SK-N-SH (cell line): ENCODE measurements at regions not wholly inside any gene's neighbourhood (a gene's known extent, or its start where the extent isn't known, plus 50 kb on each side); places are given as distances from the start of the nearest gene placed in this dataset.

Source experiments
- CTCF ChIA-PET: fragments of 300-600, 350-600 bp; formaldehyde crosslinking; extraction: SDS; loops from one replicate; lab custom pipeline; 2021; lab: Yijun Ruan, JAX
- POLR2A ChIA-PET: fragments of 350-600 bp; sonication (Branson Sonifier 250); formaldehyde crosslinking; extraction: SDS; loops from one replicate; lab custom pipeline; 2020; ENCODE audit warnings: antibody characterized with exemption, inconsistent platforms; lab: Yijun Ruan, JAX
- DNase-seq: peaks from one replicate; pipeline ENCODE4 v3.0.0; 2012
- H2AFZ ChIP-seq: fragments of 200-600 bp; sonication (generic); 2 replicates; pipeline ENCODE4 v1.8.1; 2016; ENCODE audit warnings: antibody characterized with exemption, mild to moderate bottlenecking, low read depth
- H3F3A ChIP-seq: fragments of 200-600 bp; sonication (generic); replicated peaks from 2 replicates; pipeline ENCODE3; 2016; ENCODE audit warnings: antibody characterized with exemption, mild to moderate bottlenecking; ENCODE audit not compliant: insufficient read depth
- H3K27ac ChIP-seq, 2 experiments: fragments of 200-500 bp in 1 of 2; fragments of 200-600 bp in 1 of 2; sonication (Bioruptor generic) in 1 of 2; sonication (generic), shearing (Covaris generic) in 1 of 2; 2 replicates each; pipeline versions ENCODE4 v1.5.1 to v1.6.1; 2014 to 2016; ENCODE audit warnings: low read depth in 2 of 2, inconsistent platforms in 1 of 2, low read length in 1 of 2, mild to moderate bottlenecking in 1 of 2, mixed read lengths in 1 of 2
- H3K27me3 ChIP-seq: fragments of 200-600 bp; sonication (generic), shearing (Covaris generic); 2 replicates; pipeline ENCODE4 v1.6.1; 2016; ENCODE audit warnings: mixed run types; ENCODE audit not compliant: insufficient read depth
- H3K36me3 ChIP-seq, 2 experiments: fragments of 200-500 bp in 1 of 2; fragments of 200-600 bp in 1 of 2; sonication (Bioruptor generic) in 1 of 2; sonication (generic) in 1 of 2; replicated peaks in 1 of 2; 2 replicates each; pipeline versions ENCODE3 to v1.5.1; 2014 to 2016; ENCODE audit warnings: low read length in 1 of 2, mild to moderate bottlenecking in 1 of 2; ENCODE audit not compliant: insufficient read depth in 2 of 2, control insufficient read depth in 1 of 2
- H3K4me1 ChIP-seq, 2 experiments: fragments of 200-500 bp in 1 of 2; fragments of 200-600 bp in 1 of 2; sonication (Bioruptor generic) in 1 of 2; sonication (generic), shearing (Covaris generic) in 1 of 2; 2 replicates each; pipeline versions ENCODE4 v1.5.1 to v1.6.1; 2014 to 2016; ENCODE audit warnings: low read depth in 1 of 2, low read length in 1 of 2, mixed run types in 1 of 2; ENCODE audit not compliant: insufficient read depth in 2 of 2, control insufficient read depth in 1 of 2
- H3K4me2 ChIP-seq: fragments of 200-600 bp; sonication (generic), shearing (Covaris generic); 2 replicates; pipeline ENCODE4 v1.6.1; 2017; ENCODE audit warnings: mixed run types
- H3K4me3 ChIP-seq, 2 experiments: fragments of 200-500 bp in 1 of 2; fragments of 200-600 bp in 1 of 2; sonication (Bioruptor generic) in 1 of 2; sonication (generic), shearing (Covaris generic) in 1 of 2; 2 replicates each; pipeline versions ENCODE4 v1.5.1 to v1.8.1; 2014 to 2016; ENCODE audit warnings: low read depth in 2 of 2, inconsistent platforms in 1 of 2, low read length in 1 of 2, mild to moderate bottlenecking in 1 of 2, mixed read lengths in 1 of 2, moderate library complexity in 1 of 2
- H3K79me2 ChIP-seq: fragments of 200-600 bp; sonication (generic); 2 replicates; pipeline ENCODE4 v1.8.1; 2017; ENCODE audit warnings: mild to moderate bottlenecking; ENCODE audit not compliant: insufficient read depth
- H3K9ac ChIP-seq: fragments of 200-600 bp; sonication (generic); 2 replicates; pipeline ENCODE4 v1.6.1; 2017; ENCODE audit warnings: mixed run types
- H3K9me2 ChIP-seq: fragments of 200-600 bp; sonication (generic); 2 replicates; pipeline ENCODE4 v1.6.1; 2017; ENCODE audit warnings: mixed run types
- H3K9me3 ChIP-seq: fragments of 200-600 bp; sonication (generic); 2 replicates; pipeline ENCODE4 v1.6.1; 2017; ENCODE audit warnings: mixed run types, mild to moderate bottlenecking, moderate library complexity
- H4K20me1 ChIP-seq: fragments of 200-600 bp; sonication (generic); 2 replicates; pipeline ENCODE4 v1.6.1; 2017; ENCODE audit warnings: mild to moderate bottlenecking, mixed run types; ENCODE audit not compliant: insufficient read depth
- CHD2 ChIP-seq: fragments of 150-350 bp; IDR thresholded peaks from 2 replicates; pipeline ENCODE4 v1.6.1; 2018; ENCODE audit warnings: low read length; ENCODE audit not compliant: partially characterized antibody
- EZH2phosphoT487 ChIP-seq: fragments of 200-600 bp; sonication (generic); IDR thresholded peaks from 2 replicates; pipeline ENCODE4 v1.6.1; 2017; ENCODE audit warnings: low read depth, mixed run types, mild to moderate bottlenecking, antibody characterized with exemption, moderate library complexity, borderline replicate concordance
- GABPA ChIP-seq: IDR thresholded peaks from 2 replicates; pipeline ENCODE4 v1.4.0; 2012; ENCODE audit warnings: low read depth, mild to moderate bottlenecking
- GATA2 ChIP-seq: sonication (generic); formaldehyde crosslinking; IDR thresholded peaks from 2 replicates; pipeline ENCODE4 v1.5.0; 2020; ENCODE audit warnings: mild to moderate bottlenecking, missing genetic modification reagents
- JUND ChIP-seq: IDR thresholded peaks from 2 replicates; pipeline ENCODE4 v1.4.0; 2012
- POLR2AphosphoS5 ChIP-seq: IDR thresholded peaks from 2 replicates; pipeline ENCODE4 v1.6.1; 2012; ENCODE audit warnings: low read depth, low read length
- RAD21 ChIP-seq: IDR thresholded peaks from 2 replicates; pipeline ENCODE4 v1.6.1; 2012; ENCODE audit warnings: mild to moderate bottlenecking, low read length
- RCOR1 ChIP-seq: fragments of 150-350 bp; IDR thresholded peaks from 2 replicates; pipeline ENCODE4 v1.6.1; 2017; ENCODE audit warnings: antibody characterized with exemption, low read length
- REST ChIP-seq: IDR thresholded peaks from 2 replicates; pipeline ENCODE4 v1.6.1; 2012; ENCODE audit warnings: mild to moderate bottlenecking, low read depth, low read length, moderate library complexity
- RFX5 ChIP-seq: IDR thresholded peaks from 2 replicates; pipeline ENCODE4 v1.6.1; 2012; ENCODE audit warnings: mild to moderate bottlenecking, improper control_type of control experiment, low read length
- SIN3A ChIP-seq: IDR thresholded peaks from 2 replicates; pipeline ENCODE4 v1.6.1; 2012; ENCODE audit warnings: low read depth, mild to moderate bottlenecking, low read length, moderate library complexity, borderline replicate concordance
- SMC3 ChIP-seq: IDR thresholded peaks from 2 replicates; pipeline ENCODE4 v1.6.1; 2012; ENCODE audit warnings: low read depth, low read length, improper control_type of control experiment
- TAF1 ChIP-seq: IDR thresholded peaks from 2 replicates; pipeline ENCODE4 v1.6.1; 2012; ENCODE audit warnings: low read depth, mild to moderate bottlenecking, low read length, moderate library complexity, borderline replicate concordance
- TEAD4 ChIP-seq: IDR thresholded peaks from 2 replicates; pipeline ENCODE4 v1.4.0; 2012; ENCODE audit warnings: mild to moderate bottlenecking, borderline replicate concordance; ENCODE audit not compliant: insufficient read depth
- USF1 ChIP-seq: IDR thresholded peaks from 2 replicates; pipeline ENCODE4 v1.4.0; 2012; ENCODE audit warnings: low read depth, borderline replicate concordance
- YY1 ChIP-seq: IDR thresholded peaks from 2 replicates; pipeline ENCODE4 v1.4.0; 2012; ENCODE audit warnings: low read depth, mild to moderate bottlenecking
- WGBS: methylation state at CpG from one replicate; pipeline ENCODE4 v1.1.6; 2017; ENCODE audit warnings: low lambda C conversion rate; 5-methylcytosine and 5-hydroxymethylcytosine counted together
- TF ChIP-seq, protein P1 (sequence below): fragments of 150-350 bp; IDR thresholded peaks from 2 replicates; pipeline ENCODE4 v1.6.1; 2016; ENCODE audit warnings: mild to moderate bottlenecking, low read depth, low read length

DNA sequence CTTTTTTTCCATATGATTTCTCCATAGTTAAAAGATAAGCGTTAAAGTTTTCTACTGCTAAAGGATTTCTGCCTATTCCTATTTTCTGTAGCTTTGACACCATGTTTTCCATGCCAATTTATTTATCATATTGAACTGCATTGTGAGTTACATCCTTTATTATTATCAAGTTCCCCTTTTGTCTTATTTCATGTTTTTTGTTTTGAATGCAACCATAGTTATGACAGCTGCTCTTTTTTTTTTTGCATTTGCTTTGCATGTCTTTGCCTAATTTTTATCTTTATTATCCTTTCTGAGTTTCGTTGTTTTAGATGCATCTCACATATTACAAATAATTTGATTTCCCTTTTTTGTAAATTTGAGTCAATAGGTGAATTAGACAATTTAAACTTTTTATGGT is 161.5 kb downstream of the DEPDC1B start:
- Histone ChIP-seq H3K9me2 (no peaks in the 10 kb centered on the region), H3K9ac (no peak overlapping the region), H2AFZ (no peak overlapping the region), H3K27me3 (no peaks in the 10 kb centered on the region), H3K9me3 (no peaks in the 10 kb centered on the region), H3K4me2 (no peak overlapping the region), H3F3A (no peaks in the 10 kb centered on the region), H4K20me1 (no peaks in the 10 kb centered on the region), H3K79me2 (no peaks in the 10 kb centered on the region), H3K36me3 (no peaks in the 10 kb centered on the region), H3K4me3 (no peak overlapping the region), H3K4me1 (no peaks in the 10 kb centered on the region), H3K27ac (no peak overlapping the region)
- DNase-seq, result no peak
- 55% methylated on average over 2 of the region's 2 CpGs for WGBS
- CTCF ChIA-PET, result no interaction called here
- POLR2A ChIA-PET, result no interaction called here
- TF ChIP-seq TAF1 (no peak), RCOR1 (no peak), SMC3 (no peak)

DNA sequence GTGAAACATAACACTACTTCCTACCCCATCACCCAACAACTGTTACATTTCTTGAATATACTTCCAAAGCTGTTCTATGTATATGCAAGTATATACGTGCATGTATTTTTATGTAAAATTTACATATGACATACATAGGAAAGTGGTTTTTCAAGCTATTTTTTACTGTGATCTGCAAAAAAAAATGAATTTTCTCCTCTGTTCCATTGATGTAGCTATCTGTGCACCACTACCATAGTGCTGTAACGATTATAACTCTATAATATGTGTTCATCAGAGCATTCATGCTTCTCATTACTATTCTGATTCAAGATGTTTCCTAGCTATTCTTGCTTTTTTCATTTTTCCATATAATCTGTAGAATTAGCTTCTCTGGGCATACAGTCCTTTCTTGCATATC is 164.0 kb downstream of the DEPDC1B start:
- CTCF ChIA-PET, result no interaction called here
- H3K36me3 ChIP-seq, result no peaks in the 10 kb centered on the region
- no peaks in the 10 kb centered on the region for H3F3A ChIP-seq
- H2AFZ ChIP-seq, result no peak overlapping the region
- no peak overlapping the region for H3K27ac ChIP-seq
- TF ChIP-seq RAD21 (no peak), JUND (no peak), REST (no peak), USF1 (no peak), GABPA (no peak), GATA2 (CRISPR knock-in tag) (no peak), TEAD4 (no peak), POLR2AphosphoS5 (no peak), TAF1 (no peak), EZH2phosphoT487 (no peak), SMC3 (no peak), SIN3A (no peak), RCOR1 (no peak), YY1 (no peak), RFX5 (no peak), CHD2 (no peak)
- TF ChIP-seq, protein P1, sequence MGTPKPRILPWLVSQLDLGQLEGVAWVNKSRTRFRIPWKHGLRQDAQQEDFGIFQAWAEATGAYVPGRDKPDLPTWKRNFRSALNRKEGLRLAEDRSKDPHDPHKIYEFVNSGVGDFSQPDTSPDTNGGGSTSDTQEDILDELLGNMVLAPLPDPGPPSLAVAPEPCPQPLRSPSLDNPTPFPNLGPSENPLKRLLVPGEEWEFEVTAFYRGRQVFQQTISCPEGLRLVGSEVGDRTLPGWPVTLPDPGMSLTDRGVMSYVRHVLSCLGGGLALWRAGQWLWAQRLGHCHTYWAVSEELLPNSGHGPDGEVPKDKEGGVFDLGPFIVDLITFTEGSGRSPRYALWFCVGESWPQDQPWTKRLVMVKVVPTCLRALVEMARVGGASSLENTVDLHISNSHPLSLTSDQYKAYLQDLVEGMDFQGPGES, result no peak
- TF ChIP-seq, all 33 proteins: peak for 0
- H3K27me3 ChIP-seq, result no peaks in the 10 kb centered on the region
- H3K9me2 ChIP-seq, result no peaks in the 10 kb centered on the region
- no peaks in the 10 kb centered on the region for H3K9me3 ChIP-seq
- POLR2A ChIA-PET, result no interaction called here
- DNase-seq, result no peak
- H3K4me3 ChIP-seq, result no peak overlapping the region
- no peaks in the 10 kb centered on the region for H3K79me2 ChIP-seq
- no peak overlapping the region for H3K9ac ChIP-seq
- no peaks in the 10 kb centered on the region for H3K4me1 ChIP-seq
- H4K20me1 ChIP-seq, result no peaks in the 10 kb centered on the region
- 69% methylated on average over 2 of the region's 2 CpGs for WGBS
- H3K4me2 ChIP-seq, result no peak overlapping the region
